ENCODE measurements at regions not wholly inside any gene's neighbourhood (a gene's known extent, or its start where the extent isn't known, plus 50 kb on each side); places are given as distances from the start of the nearest gene placed in this dataset.

DNA sequence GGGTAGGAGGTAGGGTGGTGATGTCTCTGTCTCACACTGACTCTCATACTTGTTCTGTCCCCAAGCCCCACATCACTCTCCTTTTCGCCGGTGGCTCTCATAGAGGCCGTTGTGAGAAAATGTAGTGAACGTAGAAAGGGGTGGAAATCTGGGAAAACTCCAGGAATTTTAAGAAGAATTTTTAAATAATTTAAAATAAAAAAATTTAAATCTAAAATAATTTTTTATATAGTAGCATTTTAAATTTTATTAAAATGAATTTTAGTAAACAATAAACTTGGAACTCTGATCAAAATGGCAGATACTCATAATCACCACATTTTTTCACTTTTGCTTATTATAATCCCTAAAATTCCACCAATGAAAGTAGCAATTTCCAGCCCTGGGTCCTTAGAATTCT, 473.6 kb upstream of the ZFHX3 start:
- no peak for DNase-seq

DNA sequence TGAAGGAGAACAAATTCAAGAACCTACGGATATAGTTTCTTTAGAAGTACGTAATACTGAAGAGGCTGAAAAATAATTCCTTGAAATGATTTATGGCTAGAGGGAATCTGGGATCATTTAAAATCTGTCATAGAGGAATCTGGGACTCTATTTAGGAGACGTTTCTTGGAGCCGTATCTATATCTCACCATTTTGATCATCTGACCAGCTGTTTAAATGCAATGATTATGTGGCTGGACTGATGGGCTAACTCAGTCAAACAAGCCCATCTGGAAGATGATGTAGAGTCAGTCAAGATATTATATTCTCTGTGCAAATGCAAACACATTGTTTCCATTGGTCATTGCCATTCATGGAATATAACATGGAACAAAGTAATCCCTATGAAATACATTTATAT, 467.7 kb upstream of the ZFHX3 start:
- DNase-seq = no peak

DNA sequence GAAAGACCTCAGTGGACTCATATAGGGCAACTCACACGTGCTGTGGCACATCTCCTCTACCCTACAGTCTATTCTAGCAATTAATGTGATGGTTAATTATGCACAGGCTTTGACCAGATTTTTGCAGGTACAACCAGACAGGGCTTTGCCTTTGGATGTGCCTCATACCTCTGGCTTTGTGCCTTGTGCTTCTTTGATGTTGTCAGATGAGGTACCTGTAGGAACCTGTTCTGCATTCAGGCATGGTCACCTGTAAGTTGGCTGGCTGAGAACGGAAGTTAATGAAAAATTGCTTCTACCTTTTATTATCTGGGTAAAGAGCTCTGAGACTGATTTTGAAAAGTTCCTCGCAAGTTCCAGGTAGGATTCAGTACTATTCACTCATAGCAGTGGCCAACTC, 462.9 kb upstream of the ZFHX3 start:
- DNase-seq = no peak

DNA sequence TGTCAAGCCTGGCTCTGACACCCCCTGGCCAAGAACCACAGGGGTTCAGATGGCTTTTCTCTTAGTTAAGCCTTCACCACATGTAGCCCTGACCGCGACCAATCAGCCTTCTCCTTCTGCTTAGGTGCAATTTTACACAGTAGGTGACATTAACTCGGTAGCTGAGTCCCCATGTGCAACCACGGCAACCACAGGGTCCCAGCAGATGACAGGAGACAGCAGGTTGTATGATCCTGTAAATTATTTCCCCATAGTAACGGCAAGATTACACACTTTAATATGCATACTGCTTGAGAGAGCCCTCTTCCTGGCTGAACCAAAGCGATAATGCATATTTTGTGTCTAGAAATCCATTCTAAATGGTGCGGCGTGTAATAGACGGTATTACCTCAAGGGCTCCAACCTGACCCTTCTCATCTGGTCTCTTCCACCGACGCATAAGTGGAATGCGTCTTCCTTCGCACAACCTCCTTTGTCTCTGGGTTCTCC, 458.7 kb upstream of the ZFHX3 start:
- DNase-seq = no peak

DNA sequence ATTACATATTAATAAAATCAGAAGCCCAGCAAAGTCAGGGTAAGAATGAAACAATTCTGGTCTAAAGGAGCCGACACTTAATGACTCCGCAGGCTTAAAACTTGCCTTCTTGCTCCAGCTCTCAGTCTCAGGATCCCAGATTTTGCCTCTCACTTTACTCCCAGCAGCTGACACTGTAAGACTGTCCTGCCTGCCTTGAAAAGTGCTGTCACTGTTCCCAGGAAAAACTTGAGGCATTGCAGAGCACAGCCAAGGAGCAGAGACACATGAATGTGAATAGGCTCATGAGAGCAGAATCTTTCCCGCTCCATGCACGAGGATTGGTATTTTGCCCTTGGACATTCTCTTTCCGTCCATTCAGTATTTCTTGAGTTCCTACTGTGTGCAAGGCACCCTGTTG, 457.6 kb upstream of the ZFHX3 start:
- no peak for DNase-seq

DNA sequence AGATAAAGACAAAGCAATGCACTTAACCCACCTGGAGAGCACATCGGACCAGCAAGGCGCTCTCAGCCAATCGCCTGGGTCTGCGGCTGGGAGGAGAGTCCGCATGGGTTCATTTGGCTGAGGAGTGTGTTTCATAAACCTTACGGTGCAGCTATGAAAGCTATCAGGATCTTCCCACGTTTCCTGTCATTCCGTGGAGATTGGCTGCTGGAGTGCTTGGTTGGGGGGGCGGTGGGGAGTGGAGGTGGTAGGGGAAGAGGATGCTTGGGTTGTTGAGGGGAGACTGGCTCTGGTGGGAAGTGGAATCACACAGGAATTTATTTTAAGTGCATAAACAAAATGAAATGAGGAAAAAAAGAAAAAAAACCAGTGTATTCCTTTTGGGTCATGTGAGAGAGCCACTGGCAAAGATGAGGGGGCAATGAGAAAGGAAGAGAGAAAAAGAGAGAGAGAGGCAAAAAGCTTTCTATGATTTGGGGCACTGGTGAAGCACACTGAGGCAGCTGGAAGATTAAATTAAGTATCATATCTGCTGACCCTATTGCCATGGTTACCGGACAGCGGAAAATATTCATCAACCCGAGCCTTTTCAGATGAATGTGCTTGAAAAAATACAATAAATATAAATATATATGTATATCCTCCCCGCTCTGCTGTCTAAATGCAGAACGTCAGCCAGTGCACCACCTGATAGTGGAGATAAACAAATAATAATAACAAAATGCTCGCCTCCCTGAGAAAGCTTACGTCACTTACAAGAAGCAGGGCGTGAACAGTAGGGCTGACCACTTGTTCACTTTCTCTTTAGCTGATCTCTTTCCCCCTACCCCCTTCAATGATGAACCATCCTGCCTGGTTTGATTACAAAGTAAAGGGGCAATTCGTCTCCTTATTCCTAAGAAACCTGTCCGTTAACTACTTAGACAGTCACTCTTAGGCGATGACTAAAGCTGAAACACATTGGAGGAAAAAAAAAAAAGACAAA, 457.0 kb upstream of the ZFHX3 start:
- no peak for DNase-seq

DNA sequence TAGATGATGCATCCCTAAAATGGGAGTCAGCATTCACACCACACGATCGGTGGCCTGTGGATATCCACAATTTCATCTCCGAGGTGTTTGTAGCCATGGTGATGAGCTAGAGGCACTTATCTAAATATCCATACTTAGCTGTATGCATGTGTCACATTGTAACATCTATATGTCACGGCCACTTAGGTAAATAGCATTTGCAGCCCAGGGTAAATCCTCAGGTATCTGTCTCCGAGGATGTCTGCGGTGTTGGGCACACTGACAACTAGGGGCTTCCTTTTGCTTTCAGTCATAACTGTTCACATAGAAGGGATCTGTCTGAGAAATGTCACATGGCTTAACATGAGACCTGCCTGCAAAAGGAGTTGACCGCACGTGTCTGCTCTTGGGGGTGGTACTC, 455.2 kb upstream of the ZFHX3 start:
- DNase-seq = no peak

DNA sequence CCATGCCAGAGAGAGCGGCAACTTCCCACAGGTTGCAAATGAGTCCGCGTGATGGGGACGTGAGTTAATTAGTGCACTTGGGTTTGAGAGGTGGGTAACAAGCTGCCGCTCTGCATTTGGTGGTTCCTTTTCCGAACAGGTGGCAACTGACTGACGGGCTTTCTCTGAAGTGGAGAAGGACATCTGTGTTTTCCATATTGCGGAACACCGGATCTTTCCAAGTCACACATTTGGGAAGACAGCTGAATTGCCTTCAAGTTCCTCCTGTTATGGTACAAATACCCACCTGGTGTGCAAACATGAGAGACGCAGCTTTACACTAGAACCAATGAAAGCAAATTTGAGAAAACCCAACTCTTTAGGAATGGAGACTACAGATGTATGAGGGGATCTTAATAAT, 451.3 kb upstream of the ZFHX3 start:
- DNase-seq = no peak

DNA sequence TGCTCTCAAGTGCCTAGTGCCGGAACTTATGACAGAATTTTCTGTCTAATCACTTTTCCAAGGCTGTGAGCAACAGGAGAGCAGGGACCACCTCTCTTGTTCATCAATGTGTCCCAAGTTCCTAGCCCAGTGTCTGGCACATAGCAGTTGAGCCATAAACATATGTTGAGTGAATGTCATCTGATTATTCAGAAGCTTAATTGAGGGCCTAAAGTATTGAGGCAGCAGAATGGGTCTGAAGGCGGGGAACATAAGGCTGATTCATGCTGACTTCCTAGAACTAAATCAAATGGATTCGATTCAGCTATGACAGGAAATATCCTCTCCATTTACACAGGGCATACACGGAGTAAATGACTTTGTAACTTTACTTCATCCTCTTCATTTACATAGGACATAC, 438.0 kb upstream of the ZFHX3 start:
- no peak for DNase-seq

DNA sequence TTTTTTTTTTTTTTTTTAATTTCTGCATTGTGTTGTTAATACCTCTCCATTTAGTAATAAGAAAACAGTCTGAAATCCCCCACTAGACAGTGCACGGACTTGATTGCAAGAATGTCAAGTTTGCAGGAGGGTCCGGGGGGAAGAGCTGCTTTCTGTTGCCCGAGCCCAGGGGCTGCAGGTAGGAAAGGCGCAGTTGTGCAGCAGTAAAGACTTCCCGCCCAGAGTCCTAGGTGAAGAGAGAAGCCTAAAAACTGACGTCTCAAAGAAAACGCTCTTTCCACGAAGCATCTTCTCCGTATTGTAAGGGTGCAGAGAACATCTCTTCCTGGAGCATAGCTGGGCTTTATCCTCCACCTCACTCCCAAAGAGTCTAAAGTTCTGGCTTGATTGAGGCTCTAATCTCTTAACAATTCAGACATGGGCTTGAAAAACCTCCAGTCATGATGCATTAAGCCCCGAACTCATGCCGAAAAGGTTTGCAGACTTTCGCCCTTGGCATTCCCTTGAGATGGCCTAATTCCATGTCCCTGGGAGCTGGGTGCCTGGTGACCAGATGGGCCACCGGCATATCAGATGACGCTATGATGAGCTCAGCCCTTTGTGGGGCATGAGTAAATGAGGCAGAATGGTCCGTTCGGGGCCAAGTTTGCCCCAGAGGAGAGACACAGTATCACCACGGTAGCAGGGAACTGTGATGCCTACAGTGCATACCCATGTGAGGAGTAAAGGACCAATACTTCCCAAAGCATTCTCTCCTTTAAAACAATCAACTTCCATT, 436.2 kb upstream of the ZFHX3 start:
- DNase-seq = no peak

DNA sequence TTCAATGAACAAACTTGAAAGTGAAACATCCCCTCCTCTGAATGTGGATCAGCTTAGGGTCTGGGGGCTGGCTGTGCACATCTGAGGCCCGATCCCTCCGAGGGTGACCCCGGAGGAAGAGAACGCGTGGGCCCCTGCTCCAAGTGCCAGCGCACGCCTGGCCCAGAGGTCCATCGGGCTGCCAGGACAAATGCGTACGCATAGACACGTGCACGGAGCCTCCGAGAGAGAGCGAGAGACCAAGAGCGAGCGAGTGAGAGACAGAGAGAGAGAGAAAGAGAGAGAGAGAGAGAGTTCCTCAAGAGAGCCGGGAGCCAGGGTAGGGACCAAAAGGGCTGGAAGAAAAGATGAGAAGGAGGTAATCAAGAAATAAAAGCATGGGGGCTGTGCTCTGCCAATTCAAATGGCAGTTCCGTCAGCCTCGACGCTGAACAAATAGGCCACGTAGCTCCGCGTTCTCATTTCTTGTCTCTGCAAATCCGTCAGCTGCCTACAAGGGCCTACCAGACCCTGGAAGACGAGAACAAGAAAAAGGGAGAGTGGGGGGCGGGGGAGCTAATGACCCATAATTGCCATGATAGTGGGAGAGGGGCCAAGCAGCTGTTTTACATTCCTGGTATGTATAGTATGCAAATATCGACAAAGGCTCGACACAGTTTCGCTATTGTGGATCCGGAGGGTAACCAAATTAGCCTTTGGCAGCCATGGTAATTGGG, 435.3 kb upstream of the ZFHX3 start:
- DNase-seq = peak; percentile 46

DNA sequence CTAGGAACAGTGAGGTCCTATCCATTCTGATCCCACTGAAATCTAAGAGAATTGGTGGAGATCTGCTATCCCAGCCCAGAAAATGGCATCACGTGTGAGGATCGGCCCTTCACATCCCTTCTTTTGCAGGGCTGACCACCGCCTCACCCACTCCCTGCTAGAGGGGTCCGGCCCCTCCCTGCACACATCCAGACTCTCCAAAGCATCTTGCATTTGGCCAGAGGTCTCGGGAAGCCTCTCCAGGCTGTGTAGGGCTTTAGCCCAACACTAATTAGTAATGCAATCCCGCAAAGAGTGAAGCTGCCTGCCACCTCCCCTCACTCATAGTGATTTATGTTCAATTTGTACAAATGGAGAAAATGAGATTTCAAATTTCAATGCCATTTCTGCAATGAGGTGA, 434.4 kb upstream of the ZFHX3 start:
- DNase-seq = no peak

DNA sequence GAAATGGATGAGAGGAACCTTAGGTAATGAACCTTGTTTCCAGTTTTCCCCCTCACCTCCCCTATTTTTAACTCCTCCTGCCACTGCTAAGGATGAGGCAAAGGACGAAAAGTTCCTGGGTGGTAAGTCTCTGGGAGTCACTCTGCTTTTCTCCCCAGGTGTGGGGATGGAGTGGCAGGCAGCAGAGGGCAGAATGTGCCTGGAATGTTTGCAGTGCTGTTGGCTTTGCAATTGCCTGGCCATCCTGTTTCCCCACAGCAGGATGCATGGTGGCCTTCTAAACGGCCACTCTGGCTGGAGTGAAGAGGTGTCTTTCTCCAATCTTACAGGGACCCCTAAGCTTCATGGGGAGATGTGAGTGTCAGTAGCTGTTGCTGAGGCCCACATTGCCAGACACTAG, 432.5 kb upstream of the ZFHX3 start:
- DNase-seq = no peak

DNA sequence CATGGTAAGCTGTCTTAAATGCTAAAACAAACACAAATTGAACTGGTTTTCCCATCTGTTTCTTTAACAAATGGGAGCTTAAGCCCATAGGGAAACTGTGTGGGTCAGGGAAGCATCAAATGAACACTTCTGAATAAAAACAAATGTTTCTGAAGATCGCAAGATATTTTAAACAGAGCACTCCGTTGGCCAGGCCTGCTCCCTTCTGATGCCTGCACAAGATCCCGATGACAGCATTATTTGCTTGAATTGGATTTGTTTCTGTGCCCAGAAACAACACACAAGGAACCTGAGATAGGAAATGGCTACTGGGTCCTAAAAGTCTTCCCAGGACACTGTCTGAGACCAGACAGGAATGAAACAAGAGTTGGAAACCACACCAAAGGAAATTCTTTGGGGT, 425.8 kb upstream of the ZFHX3 start:
- peak; percentile 42 for DNase-seq

DNA sequence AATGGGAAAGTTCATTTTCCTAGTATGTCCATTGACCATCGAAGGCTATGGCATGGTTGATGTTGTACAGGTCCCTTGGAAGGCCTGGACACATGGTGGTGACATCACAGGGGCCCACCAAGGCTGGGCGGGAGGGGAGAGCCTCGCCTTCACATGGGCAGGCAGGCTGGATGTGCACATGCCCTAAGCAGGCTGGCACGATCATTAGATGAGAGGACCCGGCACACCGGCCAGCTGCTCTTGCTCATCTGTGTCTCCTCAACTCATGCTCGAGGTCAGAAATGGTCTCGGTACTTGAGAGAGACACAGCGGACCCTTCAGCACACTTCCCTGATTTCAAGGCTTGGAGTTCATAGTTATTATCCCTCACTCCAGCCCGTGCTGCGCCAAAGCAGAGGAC, 416.9 kb upstream of the ZFHX3 start:
- DNase-seq = no peak

DNA sequence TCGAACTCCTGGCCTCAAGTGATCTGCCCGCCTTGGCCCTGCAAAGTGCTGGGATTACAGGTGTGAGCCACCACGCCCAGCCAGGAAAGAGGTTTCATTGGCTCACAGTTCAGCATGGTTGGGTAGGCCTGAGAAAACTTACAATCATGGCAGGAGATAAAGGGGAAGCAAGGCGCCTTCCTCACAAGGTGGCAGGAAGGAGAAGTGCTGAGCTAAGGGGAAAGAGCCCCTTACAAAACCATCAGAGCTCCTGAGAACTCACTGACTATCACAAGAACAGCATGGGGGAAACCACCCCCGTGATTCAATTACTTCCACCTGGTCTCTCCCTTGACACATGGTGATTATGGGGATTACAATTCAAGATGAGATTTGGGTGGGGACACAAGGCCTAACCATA, 411.7 kb upstream of the ZFHX3 start:
- no peak for DNase-seq

DNA sequence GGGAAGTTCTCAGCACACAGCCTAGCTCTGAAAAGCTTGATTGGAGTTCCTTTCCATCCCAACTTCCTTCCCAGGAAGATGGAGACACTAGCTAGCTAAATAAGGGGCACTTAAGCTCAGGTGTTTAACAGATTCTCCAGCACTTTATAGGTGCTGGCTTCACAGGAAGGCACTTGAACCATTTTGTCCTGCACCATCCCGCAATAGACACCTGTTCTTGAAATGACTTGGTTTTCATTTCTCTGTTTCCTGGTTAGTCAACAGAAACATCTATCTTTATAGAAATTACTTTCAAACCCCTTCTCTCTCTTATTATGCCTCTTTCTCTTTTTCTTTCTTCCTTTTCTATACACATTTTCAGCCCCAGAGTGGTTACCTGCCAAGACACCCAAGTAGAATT, 409.9 kb upstream of the ZFHX3 start:
- no peak for DNase-seq

DNA sequence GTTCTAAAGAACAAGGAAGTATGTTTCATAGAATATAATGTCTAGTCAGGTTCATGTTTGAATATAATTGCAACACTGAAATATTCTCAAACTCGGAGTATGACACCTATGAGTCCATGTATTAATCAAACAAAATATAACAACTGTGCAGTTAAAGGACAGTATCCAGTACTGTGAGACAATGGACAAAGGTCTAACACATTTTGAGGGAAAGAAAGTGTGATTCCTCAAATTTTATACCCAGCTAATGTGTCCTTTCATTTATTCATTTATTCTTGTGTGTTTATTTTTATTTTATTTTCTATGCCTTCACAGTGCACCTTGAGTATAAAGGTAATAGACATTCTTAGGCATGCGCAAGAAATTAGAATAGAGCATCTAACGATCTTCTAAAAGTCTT, 401.0 kb upstream of the ZFHX3 start:
- no peak for DNase-seq

DNA sequence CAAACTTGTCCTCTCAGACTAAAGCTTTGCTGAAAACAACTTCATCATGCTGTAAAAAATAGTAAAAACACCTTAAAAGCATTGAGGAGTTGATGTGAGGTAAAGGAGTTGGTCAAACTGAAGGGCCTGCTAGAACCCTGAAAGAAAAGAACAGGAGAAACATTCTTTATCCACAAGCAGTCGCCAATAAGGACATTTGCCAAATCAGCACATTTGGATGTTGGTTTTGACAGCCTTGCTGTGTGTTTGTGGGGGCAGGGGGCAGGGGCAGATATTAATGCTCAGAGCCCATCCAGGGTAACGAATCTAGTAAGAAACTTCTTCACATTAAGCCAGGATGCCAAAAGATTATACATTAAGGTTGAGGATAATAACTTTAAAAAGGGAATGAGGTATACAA, 399.9 kb upstream of the ZFHX3 start:
- no peak for DNase-seq

DNA sequence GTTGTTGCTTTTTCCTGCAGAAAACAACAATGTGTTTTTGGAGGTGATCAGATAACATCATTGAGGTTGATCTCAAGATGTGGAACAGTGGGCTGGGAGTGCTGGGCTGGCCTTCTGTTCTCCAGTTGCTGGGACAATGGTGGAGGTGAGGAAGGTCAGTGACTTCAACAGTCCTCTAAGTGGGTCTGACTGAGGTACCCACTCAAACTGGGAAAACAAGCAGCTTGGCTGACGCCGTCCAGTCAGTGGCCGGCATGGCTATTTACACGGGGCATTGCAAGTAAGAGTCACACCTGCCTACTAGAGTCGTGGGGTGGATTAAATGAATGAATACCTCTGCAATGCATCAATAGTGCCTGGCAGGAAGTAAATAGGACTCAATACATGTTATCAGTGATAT, 386.7 kb upstream of the ZFHX3 start:
- no peak for DNase-seq

DNA sequence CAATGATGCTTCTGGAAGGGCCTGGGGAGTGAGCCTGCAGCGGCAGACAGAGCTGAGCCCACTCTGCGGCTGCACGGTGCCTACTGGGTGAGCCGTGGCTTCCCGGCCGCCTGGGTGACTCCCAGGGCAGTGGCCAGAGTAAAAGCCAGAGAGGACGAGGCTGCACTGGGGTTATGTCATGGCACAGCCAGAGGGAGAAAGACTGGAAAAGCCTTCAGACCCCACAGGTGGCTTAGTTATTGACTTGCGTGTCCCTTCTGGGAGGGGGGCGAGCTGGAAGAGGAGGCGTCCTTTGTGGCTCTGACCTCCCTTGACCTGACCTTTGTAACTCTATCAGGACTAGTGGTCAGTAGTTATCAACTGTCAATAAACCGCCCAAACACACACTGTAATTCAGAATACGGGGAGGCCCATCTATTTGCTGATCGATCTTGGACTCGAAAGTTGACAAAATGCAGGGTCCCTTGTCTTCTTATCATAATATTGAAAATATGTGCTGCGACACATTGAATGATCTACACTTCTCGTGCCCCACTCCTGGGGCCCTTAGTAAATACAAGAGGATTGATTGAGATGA, 385.9 kb upstream of the ZFHX3 start:
- peak; percentile 22 for DNase-seq

DNA sequence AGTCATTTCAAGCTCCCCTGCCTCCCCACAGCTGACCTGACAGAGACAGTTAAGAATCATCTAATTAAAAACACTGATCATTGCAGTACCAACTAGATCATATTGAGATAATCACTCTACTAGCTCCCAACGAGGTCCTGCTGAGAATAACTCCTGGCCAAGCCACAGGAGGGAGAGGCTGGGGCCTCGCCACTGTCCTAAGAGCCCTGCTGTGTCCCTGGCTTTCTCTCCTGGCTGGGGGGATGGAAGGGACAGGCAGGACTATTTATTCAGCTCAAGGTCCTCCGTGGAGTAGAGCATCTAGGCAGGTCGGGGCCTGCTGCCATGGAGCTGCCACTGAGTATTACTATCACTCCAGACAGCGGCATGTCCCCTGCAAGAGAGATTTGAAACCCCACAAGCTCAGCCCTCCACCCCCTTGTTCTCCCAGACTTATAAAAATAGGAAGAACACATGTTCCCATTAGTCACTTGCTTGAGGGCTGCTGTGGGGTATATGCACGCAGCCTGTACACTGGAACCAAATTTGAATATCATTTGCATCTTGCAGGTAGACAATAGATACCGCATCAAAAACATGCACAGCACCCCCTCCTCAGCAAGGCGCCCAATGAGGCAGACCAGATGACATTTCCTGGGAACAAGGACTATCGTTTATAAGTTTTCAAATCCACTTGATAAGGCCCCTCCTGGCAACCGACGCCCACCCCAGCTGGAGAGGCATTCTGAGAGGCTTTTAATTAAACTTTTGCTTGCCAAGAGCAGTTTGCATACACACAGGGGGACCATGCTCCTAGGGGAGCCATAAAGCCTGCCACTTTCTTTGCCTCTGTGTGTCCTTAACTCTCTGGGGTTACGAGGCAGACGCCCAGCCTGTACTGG, 385.2 kb upstream of the ZFHX3 start:
- no peak for DNase-seq

Measured in femur (tissue), 1 donor.